ENCODE measurements at regions not wholly inside any gene's neighbourhood (a gene's known extent, or its start where the extent isn't known, plus 50 kb on each side); places are given as distances from the start of the nearest gene placed in this dataset.
"Not testable (repeated sequence)": the region's sequence is repeated elsewhere in the genome, so short reads cannot be mapped to it uniquely, and the experiment has no call there.

GRCh38 chr11:100594320-100594719 is 92.8 kb upstream of the ARHGAP42 start:
- Histone ChIP-seq H3K27ac (no peak overlapping the region), H3K9me3 (no peaks in the 10 kb centered on the region), H3K36me3 (no peaks in the 10 kb centered on the region), H3K4me1 (no peaks in the 10 kb centered on the region), H3K27me3 (no peaks in the 10 kb centered on the region), H3K4me3 (no peak overlapping the region)
- DNase-seq (no peak), ATAC-seq (no peak)
- intact Hi-C loops (cut with DNase I) = no loop called here
- TF ChIP-seq POLR2A (IDR thresholded peaks at IDR 0.05) (no peak), CTCF (IDR thresholded peaks at IDR 0.05) (no peak)
- 42 to 50% (median 46%) methylated on average over 3 of the region's 3 CpGs for WGBS, 4 donors

GRCh38 chr11:100600941-100601340 is 86.1 kb upstream of the ARHGAP42 start:
- ATAC-seq (no peak), DNase-seq (no peak)
- Histone ChIP-seq H3K27me3 (no peaks in the 10 kb centered on the region), H3K4me3 (no peak overlapping the region), H3K4me1 (no peaks in the 10 kb centered on the region), H3K36me3 (no peaks in the 10 kb centered on the region), H3K27ac (no peak overlapping the region), H3K9me3 (no peaks in the 10 kb centered on the region)
- TF ChIP-seq CTCF (IDR thresholded peaks at IDR 0.05) = no peak
- no peak for TF ChIP-seq POLR2A (IDR thresholded peaks at IDR 0.05)
- intact Hi-C loops (cut with DNase I) = no loop called here
- WGBS, 4 donors = 74 to 85% (median 81%) methylated on average over 1 of the region's 1 CpG

- no peak for ATAC-seq
These were observed 84.4 kb upstream of the ARHGAP42 start for GRCh38 chr11:100602716-100603115.

GRCh38 chr11:100607761-100608160 is 79.3 kb upstream of the ARHGAP42 start:
- H3K4me1 ChIP-seq; H3K27ac ChIP-seq; H3K36me3 ChIP-seq; ATAC-seq; H3K9me3 ChIP-seq; H3K27me3 ChIP-seq; intact Hi-C loops (cut with DNase I); DNase-seq; H3K4me3 ChIP-seq: not testable (repeated sequence)

More at GRCh38 chr11:100602716-100603115, 84.4 kb upstream of the ARHGAP42 start:
- TF ChIP-seq CTCF (IDR thresholded peaks at IDR 0.05) = no peak
- Histone ChIP-seq H3K4me3 (no peak overlapping the region), H3K36me3 (no peaks in the 10 kb centered on the region), H3K27ac (no peak overlapping the region), H3K9me3 (no peaks in the 10 kb centered on the region), H3K27me3 (no peaks in the 10 kb centered on the region), H3K4me1 (no peaks in the 10 kb centered on the region)
- no peak for DNase-seq
- intact Hi-C loops (cut with DNase I) = no loop called here

GRCh38 chr11:100612766-100613165 is 74.3 kb upstream of the ARHGAP42 start:
- 43 to 58% (median 53%) methylated on average over 2 of the region's 2 CpGs for WGBS, 4 donors
- no peak for DNase-seq
- no peak for ATAC-seq

More at GRCh38 chr11:100612766-100613165, 74.3 kb upstream of the ARHGAP42 start:
- peaks cover 0 to 16% (median 0%) of the 10 kb centered on the region in 12 donors for H3K9me3 ChIP-seq
- TF ChIP-seq POLR2A (IDR thresholded peaks at IDR 0.05) (no peak), CTCF (IDR thresholded peaks at IDR 0.05) (no peak)
- H3K27me3 ChIP-seq = no peaks in the 10 kb centered on the region
- H3K27ac ChIP-seq = no peak overlapping the region
- H3K36me3 ChIP-seq = no peaks in the 10 kb centered on the region
- H3K4me3 ChIP-seq = no peak overlapping the region
- H3K4me1 ChIP-seq = no peaks in the 10 kb centered on the region
- intact Hi-C loops (cut with DNase I) = no loop called here

Data from heart left ventricle (tissue), 16 donors.